GM19035 (cell line): ENCODE measurements at regions not wholly inside any gene's neighbourhood (a gene's known extent, or its start where the extent isn't known, plus 50 kb on each side); places are given as distances from the start of the nearest gene placed in this dataset.

Experiments
- ATAC-seq: cut with Tn5 transposase; IDR thresholded peaks from one replicate; pipeline ENCODE4 v1.9.1; 2021; ENCODE audit not compliant: unreplicated experiment

- ATAC-seq: no peak
Measured at GRCh38 chr1:5393146-5393545, 599.1 kb downstream of the NPHP4 start.

- no peak for ATAC-seq
Measured at GRCh38 chr1:5391725-5392124, 600.5 kb downstream of the NPHP4 start.

GRCh38 chr1:5390504-5390903, 601.7 kb downstream of the NPHP4 start:
- ATAC-seq: no peak

- ATAC-seq: no peak
Measured at GRCh38 chr1:5389101-5389885, 602.9 kb downstream of the NPHP4 start.

GRCh38 chr1:5388622-5389021, 603.6 kb downstream of the NPHP4 start:
- ATAC-seq: no peak

- no peak for ATAC-seq
Measured at GRCh38 chr1:5386371-5386770, 605.9 kb downstream of the NPHP4 start.

- no peak for ATAC-seq
Measured at GRCh38 chr1:5385956-5386355, 606.3 kb downstream of the NPHP4 start.

- ATAC-seq: no peak
Measured at GRCh38 chr1:5385096-5385799, 607.0 kb downstream of the NPHP4 start.

- no peak for ATAC-seq
Measured at GRCh38 chr1:5381491-5381890, 610.7 kb downstream of the NPHP4 start.

GRCh38 chr1:5379176-5379759, 613.0 kb downstream of the NPHP4 start:
- ATAC-seq: no peak

- ATAC-seq: no peak
Measured at GRCh38 chr1:5376538-5377247, 615.5 kb downstream of the NPHP4 start.

- ATAC-seq: no peak
Measured at GRCh38 chr1:5375481-5375880, 616.7 kb downstream of the NPHP4 start.

GRCh38 chr1:5374192-5374591, 618.0 kb downstream of the NPHP4 start:
- ATAC-seq: no peak

- no peak for ATAC-seq
Measured at GRCh38 chr1:5373281-5373680, 618.9 kb downstream of the NPHP4 start.

GRCh38 chr1:5371270-5371669, 621.0 kb downstream of the NPHP4 start:
- no peak for ATAC-seq

GRCh38 chr1:5370311-5370710, 621.9 kb downstream of the NPHP4 start:
- no peak for ATAC-seq

- no peak for ATAC-seq
Measured at GRCh38 chr1:5369223-5369622, 623.0 kb downstream of the NPHP4 start.

- no peak for ATAC-seq
Measured at GRCh38 chr1:5368201-5368600, 624.0 kb downstream of the NPHP4 start.

- no peak for ATAC-seq
Measured at GRCh38 chr1:5367306-5367705, 624.9 kb downstream of the NPHP4 start.

- ATAC-seq: no peak
Measured at GRCh38 chr1:5365751-5366150, 626.5 kb downstream of the NPHP4 start.

GRCh38 chr1:5364591-5364990, 627.6 kb downstream of the NPHP4 start:
- no peak for ATAC-seq

- no peak for ATAC-seq
Measured at GRCh38 chr1:5354681-5355080, 637.5 kb downstream of the NPHP4 start.
